Prostate gland (tissue), 2 donors: ENCODE measurements at regions not wholly inside any gene's neighbourhood (a gene's known extent, or its start where the extent isn't known, plus 50 kb on each side); places are given as distances from the start of the nearest gene placed in this dataset.

Experiments
- POLR2A ChIP-seq: fragments of 450-650 bp; IDR thresholded peaks from one replicate; pipeline ENCODE4 v1.6.1; 2016; ENCODE audit warnings: antibody characterized with exemption, mild to moderate bottlenecking
- TF ChIP-seq, protein P1 (sequence below), 4 experiments: fragments of 200-600 bp in 2 of 4; fragments of 450-650 bp in 2 of 4; sonication (generic) in 2 of 4; IDR thresholded peaks; 1 replicate in 3 of 4; 2 replicates in 1 of 4; pipeline ENCODE4 v1.5.1; 2016 to 2019; ENCODE audit warnings: antibody characterized with exemption in 4 of 4, mild to moderate bottlenecking in 2 of 4, moderate library complexity in 2 of 4

DNA sequence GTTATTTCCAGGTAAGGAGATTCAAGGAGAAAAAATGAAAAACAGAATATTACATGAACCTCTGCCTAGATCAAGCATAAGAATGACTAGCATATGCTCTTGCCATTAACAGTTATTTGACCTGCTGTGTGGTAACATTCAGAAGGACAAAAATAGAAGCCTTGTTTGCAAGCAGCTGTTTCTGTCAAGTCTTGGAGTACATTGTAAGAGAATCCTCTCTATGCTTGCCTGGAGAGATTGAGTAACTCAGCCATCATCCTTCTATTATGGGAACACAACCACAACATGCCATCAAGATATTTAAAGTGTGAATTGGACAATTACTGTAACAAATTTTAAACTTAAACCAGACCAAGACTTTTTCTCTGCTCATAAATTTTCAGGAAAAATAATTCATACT lies 1054.4 kb downstream of the NLGN4Y start:
- TF ChIP-seq, protein P1, sequence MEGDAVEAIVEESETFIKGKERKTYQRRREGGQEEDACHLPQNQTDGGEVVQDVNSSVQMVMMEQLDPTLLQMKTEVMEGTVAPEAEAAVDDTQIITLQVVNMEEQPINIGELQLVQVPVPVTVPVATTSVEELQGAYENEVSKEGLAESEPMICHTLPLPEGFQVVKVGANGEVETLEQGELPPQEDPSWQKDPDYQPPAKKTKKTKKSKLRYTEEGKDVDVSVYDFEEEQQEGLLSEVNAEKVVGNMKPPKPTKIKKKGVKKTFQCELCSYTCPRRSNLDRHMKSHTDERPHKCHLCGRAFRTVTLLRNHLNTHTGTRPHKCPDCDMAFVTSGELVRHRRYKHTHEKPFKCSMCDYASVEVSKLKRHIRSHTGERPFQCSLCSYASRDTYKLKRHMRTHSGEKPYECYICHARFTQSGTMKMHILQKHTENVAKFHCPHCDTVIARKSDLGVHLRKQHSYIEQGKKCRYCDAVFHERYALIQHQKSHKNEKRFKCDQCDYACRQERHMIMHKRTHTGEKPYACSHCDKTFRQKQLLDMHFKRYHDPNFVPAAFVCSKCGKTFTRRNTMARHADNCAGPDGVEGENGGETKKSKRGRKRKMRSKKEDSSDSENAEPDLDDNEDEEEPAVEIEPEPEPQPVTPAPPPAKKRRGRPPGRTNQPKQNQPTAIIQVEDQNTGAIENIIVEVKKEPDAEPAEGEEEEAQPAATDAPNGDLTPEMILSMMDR (IDR thresholded peaks at IDR 0.05) = no peak
- TF ChIP-seq POLR2A = no peak
